ENCODE measurements at regions not wholly inside any gene's neighbourhood (a gene's known extent, or its start where the extent isn't known, plus 50 kb on each side); places are given as distances from the start of the nearest gene placed in this dataset.

DNA sequence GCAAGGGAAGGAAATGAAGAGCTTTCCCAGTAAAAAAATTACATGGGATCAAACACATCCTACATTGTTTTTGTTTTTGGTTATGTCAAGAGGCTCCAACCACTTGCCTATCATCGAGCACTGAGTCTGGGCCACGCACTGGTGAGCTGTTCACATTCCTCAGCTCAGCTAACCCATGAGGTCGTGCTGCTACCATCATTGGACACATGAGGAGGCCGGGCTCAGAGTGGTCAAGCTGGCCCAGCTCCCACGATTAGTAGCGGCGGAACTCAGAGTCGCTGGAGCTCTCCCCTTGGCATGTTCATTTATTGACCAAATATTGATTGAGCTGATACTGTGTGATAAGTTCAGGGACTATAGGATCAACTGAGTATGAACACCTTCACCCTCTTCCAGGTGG is 164.9 kb downstream of the CDH26 start:
- Histone ChIP-seq H3K9me3 (ENCODE audit: severe bottlenecking) (no peaks in the 10 kb centered on the region), H3K27ac (no peak overlapping the region), H3K4me3 (ENCODE audit: low read depth, low read length) (no peak overlapping the region), H3K36me3 (no peaks in the 10 kb centered on the region), H3K27me3 (ENCODE audit: insufficient read depth, low read depth, severe bottlenecking) (peaks cover 5% of the 10 kb centered on the region)
- TF ChIP-seq, protein P1, sequence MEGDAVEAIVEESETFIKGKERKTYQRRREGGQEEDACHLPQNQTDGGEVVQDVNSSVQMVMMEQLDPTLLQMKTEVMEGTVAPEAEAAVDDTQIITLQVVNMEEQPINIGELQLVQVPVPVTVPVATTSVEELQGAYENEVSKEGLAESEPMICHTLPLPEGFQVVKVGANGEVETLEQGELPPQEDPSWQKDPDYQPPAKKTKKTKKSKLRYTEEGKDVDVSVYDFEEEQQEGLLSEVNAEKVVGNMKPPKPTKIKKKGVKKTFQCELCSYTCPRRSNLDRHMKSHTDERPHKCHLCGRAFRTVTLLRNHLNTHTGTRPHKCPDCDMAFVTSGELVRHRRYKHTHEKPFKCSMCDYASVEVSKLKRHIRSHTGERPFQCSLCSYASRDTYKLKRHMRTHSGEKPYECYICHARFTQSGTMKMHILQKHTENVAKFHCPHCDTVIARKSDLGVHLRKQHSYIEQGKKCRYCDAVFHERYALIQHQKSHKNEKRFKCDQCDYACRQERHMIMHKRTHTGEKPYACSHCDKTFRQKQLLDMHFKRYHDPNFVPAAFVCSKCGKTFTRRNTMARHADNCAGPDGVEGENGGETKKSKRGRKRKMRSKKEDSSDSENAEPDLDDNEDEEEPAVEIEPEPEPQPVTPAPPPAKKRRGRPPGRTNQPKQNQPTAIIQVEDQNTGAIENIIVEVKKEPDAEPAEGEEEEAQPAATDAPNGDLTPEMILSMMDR (IDR thresholded peaks at IDR 0.05; ENCODE audit: low read depth, low read length) = no peak
- DNase-seq = no peak

DNA sequence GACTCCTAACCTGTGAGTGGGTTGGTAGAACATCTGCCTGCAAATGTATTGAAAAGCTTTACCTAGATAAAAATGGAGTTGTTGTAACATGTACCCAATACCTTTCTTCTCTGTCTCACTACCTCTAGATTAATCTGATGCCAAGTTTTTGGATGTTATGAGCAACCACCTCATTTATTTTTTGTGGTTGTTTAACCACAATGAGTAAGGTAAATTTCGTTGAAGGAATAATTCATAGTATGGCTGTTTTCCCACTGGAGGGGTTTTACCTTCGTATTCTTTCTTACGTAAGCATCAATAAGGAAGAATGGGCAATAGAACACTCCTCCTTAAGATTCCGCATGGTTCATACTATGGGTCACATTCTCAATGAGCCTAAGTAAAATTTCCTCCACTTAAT is 165.4 kb downstream of the CDH26 start:
- Histone ChIP-seq H3K27ac (no peak overlapping the region), H3K27me3 (ENCODE audit: insufficient read depth, low read depth, severe bottlenecking) (peaks cover 5% of the 10 kb centered on the region), H3K9me3 (ENCODE audit: severe bottlenecking) (no peaks in the 10 kb centered on the region), H3K36me3 (no peaks in the 10 kb centered on the region), H3K4me3 (ENCODE audit: low read depth, low read length) (no peak overlapping the region)
- TF ChIP-seq, protein P1 (IDR thresholded peaks at IDR 0.05; ENCODE audit: low read depth, low read length) = no peak
- no peak for DNase-seq

DNA sequence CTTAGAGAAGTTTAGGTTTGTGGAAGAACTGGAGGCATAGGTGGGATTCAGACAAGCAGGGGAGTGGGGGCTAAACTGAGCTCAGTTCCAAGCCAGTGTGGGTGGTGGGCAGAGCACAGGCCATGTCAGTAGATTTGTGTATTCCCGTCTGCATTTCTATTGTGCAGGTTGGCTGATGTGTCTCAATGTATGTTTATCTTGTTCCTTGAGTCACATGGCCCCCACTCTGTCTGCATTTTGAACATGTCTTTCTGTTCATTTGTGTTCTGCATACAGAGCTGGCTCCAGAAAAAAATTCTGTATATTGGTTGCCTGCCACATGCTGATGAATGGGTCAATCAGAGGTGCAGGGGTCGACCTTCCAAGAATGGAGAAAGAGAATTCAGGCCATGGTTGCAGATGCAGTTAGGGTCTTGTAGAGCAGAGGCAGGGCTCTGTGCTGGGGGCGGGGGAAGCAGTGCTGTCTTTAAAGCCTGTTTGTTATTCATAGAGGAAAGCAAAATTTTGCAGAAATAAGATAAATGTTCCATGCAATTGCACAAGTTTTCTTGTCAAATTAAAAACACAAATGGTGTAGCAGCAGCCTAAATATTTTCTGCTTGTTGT is 166.7 kb downstream of the CDH26 start:
- Histone ChIP-seq H3K27ac (no peak overlapping the region), H3K4me3 (ENCODE audit: low read depth, low read length) (no peak overlapping the region), H3K9me3 (ENCODE audit: severe bottlenecking) (no peaks in the 10 kb centered on the region), H3K36me3 (no peaks in the 10 kb centered on the region), H3K27me3 (ENCODE audit: insufficient read depth, low read depth, severe bottlenecking) (peaks cover 6% of the 10 kb centered on the region)
- TF ChIP-seq, protein P1 (IDR thresholded peaks at IDR 0.05; ENCODE audit: low read depth, low read length) = no peak
- no peak for DNase-seq

- Histone ChIP-seq H3K9me3 (ENCODE audit: severe bottlenecking) (no peaks in the 10 kb centered on the region), H3K27ac (no peak overlapping the region), H3K4me3 (ENCODE audit: low read depth, low read length) (no peak overlapping the region), H3K27me3 (ENCODE audit: insufficient read depth, low read depth, severe bottlenecking) (peaks cover 8% of the 10 kb centered on the region), H3K36me3 (no peaks in the 10 kb centered on the region)
- no peak for DNase-seq
- TF ChIP-seq, protein P1 (IDR thresholded peaks at IDR 0.05; ENCODE audit: low read depth, low read length) = no peak
Observed at GRCh38 chr20:60125513-60125912, 167.3 kb downstream of the CDH26 start.

- TF ChIP-seq, protein P1 (IDR thresholded peaks at IDR 0.05; ENCODE audit: low read depth, low read length) = no peak
- no peak for DNase-seq
- H3K27ac ChIP-seq = no peak overlapping the region
- H3K9me3 ChIP-seq (ENCODE audit: severe bottlenecking) = no peaks in the 10 kb centered on the region
- H3K4me3 ChIP-seq (ENCODE audit: low read depth, low read length) = no peak overlapping the region
- no peaks in the 10 kb centered on the region for H3K36me3 ChIP-seq
- H3K27me3 ChIP-seq (ENCODE audit: insufficient read depth, low read depth, severe bottlenecking) = peaks cover 8% of the 10 kb centered on the region
Observed at GRCh38 chr20:60126975-60127374, 168.8 kb downstream of the CDH26 start.

- Histone ChIP-seq H3K9me3 (ENCODE audit: severe bottlenecking) (no peaks in the 10 kb centered on the region), H3K27me3 (ENCODE audit: insufficient read depth, low read depth, severe bottlenecking) (peaks cover 4% of the 10 kb centered on the region), H3K36me3 (no peaks in the 10 kb centered on the region), H3K27ac (no peak overlapping the region), H3K4me3 (ENCODE audit: low read depth, low read length) (no peak overlapping the region)
- DNase-seq = no peak
- TF ChIP-seq, protein P1 (IDR thresholded peaks at IDR 0.05; ENCODE audit: low read depth, low read length) = no peak
Observed at GRCh38 chr20:60131375-60131774, 173.2 kb downstream of the CDH26 start.

All from WERI-Rb-1 (cell line).